Activated naive CD8-positive, alpha-beta T cell treated with anti-CD3 and anti-CD28 coated beads for 36 hours (primary cell): ENCODE measurements at regions not wholly inside any gene's neighbourhood (a gene's known extent, or its start where the extent isn't known, plus 50 kb on each side); places are given as distances from the start of the nearest gene placed in this dataset.

Source experiments
- DNase-seq: peaks from one replicate; pipeline ENCODE4 v3.0.0; 2021
- H3K27ac Mint-ChIP-seq: one replicate; pipeline ENCODE4 v1.8.0; 2022; ENCODE audit warnings: mild to moderate bottlenecking, moderate library complexity, mixed read lengths
- H3K27me3 Mint-ChIP-seq: one replicate; pipeline ENCODE4 v1.8.0; 2022; ENCODE audit warnings: mild to moderate bottlenecking, mixed read lengths
- H3K36me3 Mint-ChIP-seq: one replicate; pipeline ENCODE4 v1.8.0; 2021; ENCODE audit warnings: mild to moderate bottlenecking, mixed read lengths
- H3K4me1 Mint-ChIP-seq: one replicate; pipeline ENCODE4 v1.8.0; 2021; ENCODE audit warnings: mixed read lengths
- H3K4me3 Mint-ChIP-seq: one replicate; pipeline ENCODE4 v1.8.0; 2022; ENCODE audit warnings: mild to moderate bottlenecking, moderate library complexity, mixed read lengths
- H3K9me3 Mint-ChIP-seq: one replicate; pipeline ENCODE4 v1.8.0; 2022; ENCODE audit warnings: mixed read lengths

- Mint-ChIP-seq H3K27me3 (no peaks in the 10 kb centered on the region), H3K4me3 (no peak overlapping the region), H3K27ac (no peak overlapping the region), H3K4me1 (no peaks in the 10 kb centered on the region), H3K36me3 (peaks cover 1% of the 10 kb centered on the region), H3K9me3 (peaks cover 1% of the 10 kb centered on the region)
- DNase-seq = no peak
These were observed 73.3 kb upstream of the CENPW start for GRCh38 chr6:126266664-126267063.

GRCh38 chr6:126267626-126268025, 72.3 kb upstream of the CENPW start:
- H3K36me3 Mint-ChIP-seq = no peaks in the 10 kb centered on the region
- H3K27ac Mint-ChIP-seq = no peak overlapping the region
- H3K27me3 Mint-ChIP-seq = no peaks in the 10 kb centered on the region
- no peaks in the 10 kb centered on the region for H3K9me3 Mint-ChIP-seq
- no peaks in the 10 kb centered on the region for H3K4me1 Mint-ChIP-seq
- DNase-seq = no peak
- H3K4me3 Mint-ChIP-seq = no peak overlapping the region

- Mint-ChIP-seq H3K36me3 (no peaks in the 10 kb centered on the region), H3K27ac (no peak overlapping the region), H3K4me3 (no peak overlapping the region), H3K27me3 (no peaks in the 10 kb centered on the region), H3K9me3 (no peaks in the 10 kb centered on the region), H3K4me1 (no peaks in the 10 kb centered on the region)
- DNase-seq = no peak
These were observed 71.8 kb upstream of the CENPW start for GRCh38 chr6:126268092-126268491.

- no peaks in the 10 kb centered on the region for H3K36me3 Mint-ChIP-seq
- peaks cover 5% of the 10 kb centered on the region for H3K9me3 Mint-ChIP-seq
- no peaks in the 10 kb centered on the region for H3K4me1 Mint-ChIP-seq
- H3K27me3 Mint-ChIP-seq = no peaks in the 10 kb centered on the region
- no peak for DNase-seq
- no peak overlapping the region for H3K27ac Mint-ChIP-seq
- H3K4me3 Mint-ChIP-seq = no peak overlapping the region
These were observed 59.6 kb upstream of the CENPW start for GRCh38 chr6:126280287-126280686.

GRCh38 chr6:126285871-126286365, 54.0 kb upstream of the CENPW start:
- no peak for DNase-seq
- Mint-ChIP-seq H3K9me3 (peaks cover 5% of the 10 kb centered on the region), H3K4me3 (no peak overlapping the region), H3K4me1 (no peaks in the 10 kb centered on the region), H3K27ac (no peak overlapping the region), H3K36me3 (no peaks in the 10 kb centered on the region), H3K27me3 (no peaks in the 10 kb centered on the region)
